ENCODE measurements at regions not wholly inside any gene's neighbourhood (a gene's known extent, or its start where the extent isn't known, plus 50 kb on each side); places are given as distances from the start of the nearest gene placed in this dataset.

GRCh38 chr4:189143263-189143952 lies 797.3 kb upstream of the FRG1 start:
- TF ChIP-seq CTCF (IDR thresholded peaks at IDR 0.05; ENCODE audit: low read length): no peak
- TF ChIP-seq EZH2 (optimal IDR thresholded peaks at IDR 0.05; ENCODE audit: low read depth, low read length): no peak
